GM12878 (cell line): ENCODE measurements at regions not wholly inside any gene's neighbourhood (a gene's known extent, or its start where the extent isn't known, plus 50 kb on each side); places are given as distances from the start of the nearest gene placed in this dataset.

Experiments used
- ATAC-seq: fragments of 200-7000 bp; cut with Tn5 transposase; 3 replicates; pipeline ENCODE4 v1.9.1; 2020; ENCODE audit warnings: mild to moderate bottlenecking, moderate library complexity
- BruUV-seq: library from RNA; stranded (reverse); fragments of 400-500 nt; replicated peaks from 2 replicates; lab custom pipeline; 2021; lab: Mats Ljungman, UMichigan
- CTCF ChIA-PET: fragments of 300-600 bp; sonication (Branson Sonifier 250); formaldehyde crosslinking; extraction: SDS; loops from one replicate; lab custom pipeline; 2021; ENCODE audit warnings: inconsistent platforms; lab: Yijun Ruan, JAX
- POLR2A ChIA-PET: fragments of 350-600 bp; formaldehyde crosslinking; extraction: SDS; loops from one replicate; lab custom pipeline; 2021; ENCODE audit warnings: inconsistent platforms; lab: Charles Lee
- RAD21 ChIA-PET: fragments of 300-600 bp; sonication (Branson Sonifier 250); formaldehyde crosslinking; loops from one replicate; lab custom pipeline; 2023; ENCODE audit warnings: antibody characterized with exemption; ENCODE audit not compliant: unreplicated experiment; lab: Charles Lee
- SMC1A ChIA-PET: fragments of 300-600 bp; sonication (Branson Sonifier 250); formaldehyde crosslinking; loops from one replicate; lab custom pipeline; 2023; ENCODE audit not compliant: unreplicated experiment, uncharacterized antibody; lab: Charles Lee
- DNase-seq: peaks from one replicate; pipeline ENCODE4 v3.0.0-alpha.2; 2011; ENCODE audit warnings: low read depth, low spot score
- FAIRE-seq: peaks from 3 replicates; lab custom pipeline; 2011; peaks lifted over from hg19 to GRCh38; lab: Jason Lieb, UNC
- H2AFZ ChIP-seq: 2 replicates; pipeline ENCODE4 v1.6.0; 2011; ENCODE audit warnings: low read depth, low read length, control low read depth; ENCODE audit not compliant: control insufficient read depth
- H3K27ac ChIP-seq: 2 replicates; pipeline ENCODE4 v1.5.1; 2011; ENCODE audit warnings: control low read depth; ENCODE audit not compliant: control insufficient read depth, insufficient read depth
- H3K27me3 ChIP-seq, 2 experiments: replicated peaks in 1 of 2; 2 replicates each; pipeline versions ENCODE4 v1.6.0 to v1.6.1; 2011; ENCODE audit warnings: low read length in 1 of 2; ENCODE audit not compliant: control insufficient read depth in 2 of 2, insufficient read depth in 2 of 2
- H3K36me3 ChIP-seq, 2 experiments: 2 replicates each; pipeline ENCODE4 v1.5.1; 2011; ENCODE audit warnings: low read length in 1 of 2; ENCODE audit not compliant: control insufficient read depth in 2 of 2, insufficient read depth in 2 of 2
- H3K4me1 ChIP-seq: 2 replicates; pipeline ENCODE4 v1.6.1; 2011; ENCODE audit warnings: mild to moderate bottlenecking, low read length, moderate library complexity, mixed read lengths; ENCODE audit not compliant: control insufficient read depth, insufficient read depth
- H3K4me2 ChIP-seq: 2 replicates; pipeline ENCODE4 v1.6.0; 2011; ENCODE audit warnings: control low read depth; ENCODE audit not compliant: control insufficient read depth, insufficient read depth
- H3K4me3 ChIP-seq: fragments of 200-600 bp; sonication (generic); 2 replicates; pipeline ENCODE4 v1.5.1; 2016
- H3K79me2 ChIP-seq: 2 replicates; pipeline ENCODE4 v1.6.0; 2011; ENCODE audit warnings: low read length; ENCODE audit not compliant: control insufficient read depth, insufficient read depth
- H3K9ac ChIP-seq: 2 replicates; pipeline ENCODE4 v1.8.0; 2011; ENCODE audit warnings: low read length, control low read depth, mixed read lengths; ENCODE audit not compliant: control insufficient read depth, insufficient read depth
- H3K9me3 ChIP-seq: replicated peaks from 3 replicates; pipeline ENCODE4 v1.5.1; 2011; ENCODE audit warnings: mild to moderate bottlenecking, low read length; ENCODE audit not compliant: control insufficient read depth, insufficient read depth
- H4K20me1 ChIP-seq: 2 replicates; pipeline ENCODE4 v1.6.0; 2011; ENCODE audit not compliant: control insufficient read depth, insufficient read depth
- ASH2L ChIP-seq: fragments of 300-600, 200-600 bp; sonication (generic); IDR thresholded peaks from 2 replicates; pipeline ENCODE4 v1.6.1; 2017; ENCODE audit warnings: low read depth, mild to moderate bottlenecking, borderline replicate concordance
- CUX1 ChIP-seq: IDR thresholded peaks from 2 replicates; pipeline ENCODE4 v1.6.1; 2012; ENCODE audit warnings: improper control_type of control experiment, low read depth, low read length; ENCODE audit not compliant: insufficient replicate concordance
- MAX ChIP-seq: IDR thresholded peaks from 2 replicates; pipeline ENCODE4 v1.6.1; 2012; ENCODE audit warnings: low read depth, low read length, improper control_type of control experiment
- PAX8 ChIP-seq: fragments of 450-650 bp; IDR thresholded peaks from 2 replicates; pipeline ENCODE4 v1.6.1; 2017; ENCODE audit warnings: mild to moderate bottlenecking, moderate library complexity
- PKNOX1 ChIP-seq: fragments of 450-650 bp; IDR thresholded peaks from 2 replicates; pipeline ENCODE4 v1.6.1; 2016; ENCODE audit warnings: mild to moderate bottlenecking
- SMAD1 ChIP-seq: fragments of 450-650 bp; IDR thresholded peaks from 2 replicates; pipeline ENCODE4 v1.6.1; 2018; ENCODE audit warnings: mild to moderate bottlenecking, low read depth; ENCODE audit not compliant: partially characterized antibody
- ZBTB4 ChIP-seq: fragments of 450-650 bp; formaldehyde crosslinking; IDR thresholded peaks from 2 replicates; pipeline ENCODE4 v1.4.0; 2022; ENCODE audit warnings: mild to moderate bottlenecking, moderate library complexity
- ZNF24 ChIP-seq: fragments of 450-650 bp; IDR thresholded peaks from 2 replicates; pipeline ENCODE4 v1.6.1; 2017; ENCODE audit warnings: antibody characterized with exemption, mild to moderate bottlenecking
- WGBS: methylation state at CpG from one replicate; pipeline ENCODE4 v1.1.6; 2016; ENCODE audit warnings: low lambda C conversion rate; ENCODE audit not compliant: insufficient replicate concordance, insufficient coverage; ENCODE audit errors: missing lambda C conversion rate; 5-methylcytosine and 5-hydroxymethylcytosine counted together
- in situ Hi-C: fragments of 300-500 bp; cut with MboI; formaldehyde crosslinking; loops from 9 replicates; pipeline ENCODE4 v1.14.3; 2018; ENCODE audit warnings: mixed read lengths
- intact Hi-C: fragments of 100-400 bp; cut with micrococcal nuclease; formaldehyde crosslinking; loops from one replicate; pipeline ENCODE4 v1.14.2; 2022; ENCODE audit not compliant: unreplicated experiment

GRCh38 chr3:117626577-117626976 is 917.0 kb downstream of the TUSC7 start:
- no peak overlapping the region for H3K27ac ChIP-seq
- BruUV-seq: no TSS peak
- TF ChIP-seq PKNOX1 (no peak), MAX (no peak), PAX8 (no peak), ASH2L (no peak), ZNF24 (no peak), CUX1 (no peak), SMAD1 (no peak), ZBTB4 (CRISPR knock-in tag) (no peak)
- intact Hi-C loops (no loop called here), in situ Hi-C loops (no loop called here)
- H3K79me2 ChIP-seq: no peaks in the 10 kb centered on the region
- no peaks in the 10 kb centered on the region for H3K36me3 ChIP-seq
- ChIA-PET RAD21 (no interaction called here), SMC1A (no interaction called here), CTCF (no interaction called here), POLR2A (no interaction called here)
- no peaks in the 10 kb centered on the region for H3K9me3 ChIP-seq
- DNase-seq (no peak), ATAC-seq (no peak), FAIRE-seq (no peak)
- no peak overlapping the region for H3K9ac ChIP-seq
- no peaks in the 10 kb centered on the region for H3K4me1 ChIP-seq
- H2AFZ ChIP-seq: no peak overlapping the region
- H3K4me3 ChIP-seq: no peak overlapping the region
- 18% methylated on average over 2 of the region's 2 CpGs for WGBS
- no peaks in the 10 kb centered on the region for H4K20me1 ChIP-seq
- no peaks in the 10 kb centered on the region; a peak in 1 of 4 replicates for H3K27me3 ChIP-seq
- H3K4me2 ChIP-seq: no peak overlapping the region
